GM12872 (cell line): ENCODE measurements at regions not wholly inside any gene's neighbourhood (a gene's known extent, or its start where the extent isn't known, plus 50 kb on each side); places are given as distances from the start of the nearest gene placed in this dataset.

Experiments
- CTCF ChIP-seq: IDR thresholded peaks from 3 replicates; pipeline ENCODE4 v1.5.1; 2011; ENCODE audit warnings: low read depth, mild to moderate bottlenecking, low read length, moderate library complexity; ENCODE audit not compliant: insufficient read depth

- no peak for TF ChIP-seq CTCF
These were observed 309.3 kb upstream of the CDYL start for GRCh38 chr6:4466769-4467480.

DNA sequence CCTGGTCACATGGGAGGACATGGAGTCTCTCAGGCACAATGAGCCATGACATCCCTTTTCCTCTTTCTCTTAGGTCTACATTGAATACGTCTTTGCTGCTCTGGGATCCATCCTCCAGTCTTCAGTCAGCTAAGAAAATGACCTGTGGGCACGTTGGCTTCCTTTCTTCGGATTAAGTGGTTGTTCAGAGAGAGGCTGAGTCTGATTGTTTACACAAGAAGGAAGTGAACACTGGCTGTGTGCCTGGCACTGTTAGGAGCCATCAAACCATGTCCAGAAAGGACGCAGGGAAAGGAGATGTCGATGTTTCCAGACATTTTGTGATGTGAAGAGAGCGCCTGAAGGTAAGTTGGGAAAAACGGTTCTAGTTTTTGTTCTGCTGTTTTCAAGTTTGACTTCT is 309.9 kb upstream of the CDYL start:
- TF ChIP-seq CTCF: no peak

GRCh38 chr6:4464638-4465037 is 311.6 kb upstream of the CDYL start:
- TF ChIP-seq CTCF: no peak

DNA sequence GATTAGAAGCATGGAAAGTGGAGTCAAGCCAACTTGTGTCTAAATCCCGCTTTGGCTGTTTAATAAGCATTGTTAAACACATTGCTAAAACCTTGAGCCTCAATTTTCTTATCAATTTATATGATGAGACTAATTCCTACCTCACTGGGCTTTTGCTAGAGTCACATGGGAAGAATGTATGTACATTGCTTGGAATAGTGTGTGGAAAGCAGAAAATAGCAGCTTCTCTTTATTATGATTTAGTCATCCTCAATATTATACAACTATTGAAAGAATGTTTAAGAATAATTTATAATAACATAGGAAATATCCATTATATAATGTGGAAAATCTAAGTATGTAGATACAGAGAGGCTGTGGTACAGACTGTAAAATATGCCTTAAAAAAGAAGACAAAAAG is 313.0 kb upstream of the CDYL start:
- no peak for TF ChIP-seq CTCF

DNA sequence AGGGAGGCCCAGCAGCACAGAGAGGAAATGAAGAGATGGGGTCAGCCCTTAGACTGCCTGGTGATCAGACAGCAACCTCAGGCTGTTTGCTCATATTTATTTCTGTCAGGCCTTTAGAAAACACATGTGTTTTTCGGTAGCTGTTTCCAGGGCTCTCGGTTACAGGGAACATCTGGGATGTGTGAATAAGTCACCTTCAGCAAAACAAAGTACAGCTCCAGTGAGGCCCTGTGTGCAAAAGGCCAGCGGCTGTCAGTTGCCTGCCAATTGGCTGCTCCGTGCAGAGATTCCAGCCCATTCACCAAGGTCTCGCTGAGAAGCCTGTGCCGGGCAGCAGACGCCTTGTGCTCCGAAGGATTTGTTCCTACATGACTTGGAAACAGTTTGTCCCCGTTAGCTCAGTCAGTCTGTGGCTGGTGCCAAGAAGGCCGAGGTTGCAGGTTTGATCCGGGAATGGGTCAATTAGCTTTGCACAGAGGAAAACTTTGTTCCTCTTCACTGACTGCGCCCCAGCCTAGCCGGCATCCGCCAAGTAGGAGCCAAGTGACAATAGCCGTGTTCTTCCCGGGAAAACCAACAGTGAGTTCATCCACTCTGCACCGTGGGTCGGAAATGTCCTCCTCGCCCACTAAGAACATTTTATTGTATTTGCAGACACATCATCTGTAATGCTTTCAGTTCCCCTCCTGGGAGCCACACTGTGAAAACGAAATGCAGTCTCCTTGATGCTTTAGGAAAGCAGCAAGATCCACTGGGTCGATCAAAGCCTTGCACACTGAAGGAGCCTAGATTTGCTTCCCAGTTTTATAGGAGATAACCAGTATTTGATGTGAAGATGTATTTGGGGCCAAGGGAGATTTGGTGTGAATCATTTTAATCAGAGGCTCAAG is 315.4 kb upstream of the CDYL start:
- TF ChIP-seq CTCF: no peak

GRCh38 chr6:4459996-4460395 is 316.2 kb upstream of the CDYL start:
- no peak for TF ChIP-seq CTCF

- TF ChIP-seq CTCF: no peak
These were observed 317.2 kb upstream of the CDYL start for GRCh38 chr6:4459032-4459431.
